HEK293 (cell line): ENCODE measurements at regions not wholly inside any gene's neighbourhood (a gene's known extent, or its start where the extent isn't known, plus 50 kb on each side); places are given as distances from the start of the nearest gene placed in this dataset.

ENCODE experiments used
- CTCF ChIA-PET: fragments of 350-600 bp; formaldehyde crosslinking; extraction: SDS; loops from one replicate; lab custom pipeline; 2021; ENCODE audit warnings: antibody characterized with exemption; lab: Yijun Ruan, JAX
- POLR2A ChIA-PET: fragments of 300-600 bp; formaldehyde crosslinking; extraction: SDS; loops from one replicate; lab custom pipeline; 2020; ENCODE audit warnings: antibody characterized with exemption, inconsistent platforms; lab: Yijun Ruan, JAX
- H3K27ac ChIP-seq: fragments of 200-500 bp; sonication (Bioruptor generic); 2 replicates; pipeline ENCODE4 v1.5.1; 2014; ENCODE audit warnings: low read depth, low read length, control low read depth, inconsistent platforms; ENCODE audit errors: extremely low read depth
- H3K36me3 ChIP-seq, 2 experiments: fragments of 200-500 bp in 1 of 2; sonication (Bioruptor generic) in 1 of 2; 1 replicate in 1 of 2; 2 replicates in 1 of 2; pipeline ENCODE4 v1.5.1; 2014 to 2017; ENCODE audit warnings: inconsistent platforms in 2 of 2, low read length in 2 of 2; ENCODE audit not compliant: control insufficient read depth in 2 of 2, insufficient read depth in 1 of 2
- H3K4me1 ChIP-seq: fragments of 200-500 bp; sonication (Bioruptor generic); 2 replicates; pipeline ENCODE4 v1.5.1; 2014; ENCODE audit warnings: mild to moderate bottlenecking, low read length, inconsistent platforms; ENCODE audit not compliant: control insufficient read depth, insufficient read depth
- H3K4me3 ChIP-seq: 2 replicates; pipeline ENCODE4 v1.5.1; 2011; ENCODE audit warnings: low read depth, mild to moderate bottlenecking, control low read depth, low read length, moderate library complexity
- H3K9me3 ChIP-seq: fragments of 200-500 bp; sonication (Bioruptor generic); 2 replicates; pipeline ENCODE4 v1.5.1; 2014; ENCODE audit warnings: low read depth, low read length, inconsistent platforms; ENCODE audit not compliant: control insufficient read depth, insufficient read depth
- EGR2 ChIP-seq: fragments of 450-650 bp; formaldehyde crosslinking; IDR thresholded peaks from 2 replicates; pipeline ENCODE4 v1.5.1; 2016; ENCODE audit warnings: low read depth, missing biosample characterization, missing genetic modification characterization
- OVOL3 ChIP-seq: fragments of 450-650 bp; formaldehyde crosslinking; IDR thresholded peaks from 2 replicates; pipeline ENCODE4 v1.5.1; 2016; ENCODE audit warnings: missing biosample characterization, missing genetic modification characterization
- SCRT1 ChIP-seq: fragments of 450-650 bp; formaldehyde crosslinking; IDR thresholded peaks from 2 replicates; pipeline ENCODE4 v1.5.1; 2016; ENCODE audit warnings: missing biosample characterization, missing genetic modification characterization, borderline replicate concordance
- ZBTB8A ChIP-seq: fragments of 450-650 bp; formaldehyde crosslinking; IDR thresholded peaks from 2 replicates; pipeline ENCODE4 v1.5.1; 2016; ENCODE audit warnings: missing biosample characterization, missing genetic modification characterization
- ZFHX2 ChIP-seq: fragments of 450-650 bp; formaldehyde crosslinking; conservative IDR thresholded peaks from 2 replicates; pipeline ENCODE4 v1.5.1; 2016; ENCODE audit warnings: missing biosample characterization, missing genetic modification characterization
- ZIC2 ChIP-seq: fragments of 450-650 bp; formaldehyde crosslinking; IDR thresholded peaks from 2 replicates; pipeline ENCODE4 v1.5.1; 2016; ENCODE audit warnings: missing biosample characterization, missing genetic modification characterization
- ZNF132 ChIP-seq: fragments of 450-650 bp; formaldehyde crosslinking; IDR thresholded peaks from 2 replicates; pipeline ENCODE4 v1.5.1; 2017; ENCODE audit warnings: missing biosample characterization, missing genetic modification characterization, borderline replicate concordance
- ZNF211 ChIP-seq: fragments of 450-650 bp; formaldehyde crosslinking; IDR thresholded peaks from 2 replicates; pipeline ENCODE4 v1.5.1; 2016; ENCODE audit warnings: low read depth, missing biosample characterization, missing genetic modification characterization
- ZNF266 ChIP-seq: fragments of 450-650 bp; formaldehyde crosslinking; IDR thresholded peaks from 2 replicates; pipeline ENCODE4 v1.5.1; 2016; ENCODE audit warnings: missing biosample characterization, missing genetic modification characterization, low read depth
- ZNF350 ChIP-seq: fragments of 450-650 bp; formaldehyde crosslinking; IDR thresholded peaks from 2 replicates; pipeline ENCODE4 v1.5.0; 2017; ENCODE audit warnings: missing biosample characterization, mild to moderate bottlenecking, missing genetic modification characterization
- ZNF521 ChIP-seq: fragments of 450-650 bp; formaldehyde crosslinking; IDR thresholded peaks from 2 replicates; pipeline ENCODE4 v1.5.1; 2017; ENCODE audit warnings: missing biosample characterization, mild to moderate bottlenecking, missing genetic modification characterization
- ZNF664 ChIP-seq: fragments of 450-650 bp; formaldehyde crosslinking; IDR thresholded peaks from 2 replicates; pipeline ENCODE4 v1.5.1; 2016; ENCODE audit warnings: missing biosample characterization, missing genetic modification characterization
- ZNF707 ChIP-seq: fragments of 450-650 bp; formaldehyde crosslinking; IDR thresholded peaks from 2 replicates; pipeline ENCODE4 v1.5.1; 2016; ENCODE audit warnings: missing biosample characterization, missing genetic modification characterization
- ZNF76 ChIP-seq: fragments of 450-650 bp; formaldehyde crosslinking; IDR thresholded peaks from 2 replicates; pipeline ENCODE4; 2016; ENCODE audit warnings: low read depth, missing biosample characterization, missing genetic modification characterization, borderline replicate concordance
- TF ChIP-seq, protein P1 (sequence below): fragments of 450-650 bp; formaldehyde crosslinking; IDR thresholded peaks from 2 replicates; pipeline ENCODE4 v1.5.1; 2016; ENCODE audit warnings: missing biosample characterization, missing genetic modification characterization
- TF ChIP-seq, protein P2 (sequence below): fragments of 450-650 bp; formaldehyde crosslinking; conservative IDR thresholded peaks from 2 replicates; pipeline ENCODE4 v1.5.1; 2016; ENCODE audit warnings: low read depth, missing biosample characterization, missing genetic modification characterization

DNA sequence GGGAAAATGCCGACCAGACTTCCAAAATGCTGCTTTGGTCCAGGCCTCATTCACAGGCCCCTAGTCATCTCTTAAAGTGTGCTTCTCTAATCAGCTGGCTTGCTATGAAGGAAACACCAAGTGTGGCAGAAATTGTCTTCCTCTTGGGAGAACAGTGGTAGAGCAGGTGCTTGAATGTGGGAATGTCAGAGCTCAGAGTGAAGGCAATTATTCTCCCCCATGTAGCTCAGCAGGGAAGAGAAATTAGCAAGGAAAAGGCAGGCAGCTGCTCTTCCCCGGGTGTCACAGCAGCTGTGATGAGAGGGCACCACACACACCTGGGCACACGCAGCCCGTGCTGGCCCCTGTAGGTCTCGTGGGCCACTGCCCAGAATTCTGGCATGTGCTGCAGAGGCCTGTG, 358.5 kb downstream of the WDR72 start (continued):
- TF ChIP-seq EGR2 (tag by site-specific recombination), result no peak
- no peak for TF ChIP-seq SCRT1 (tag by site-specific recombination)
- TF ChIP-seq ZNF266 (tag by site-specific recombination), result no peak
- no peak for TF ChIP-seq OVOL3
- no peak for TF ChIP-seq ZBTB8A (tag by site-specific recombination)
- TF ChIP-seq ZIC2 (tag by site-specific recombination), result no peak
- TF ChIP-seq, protein P1, sequence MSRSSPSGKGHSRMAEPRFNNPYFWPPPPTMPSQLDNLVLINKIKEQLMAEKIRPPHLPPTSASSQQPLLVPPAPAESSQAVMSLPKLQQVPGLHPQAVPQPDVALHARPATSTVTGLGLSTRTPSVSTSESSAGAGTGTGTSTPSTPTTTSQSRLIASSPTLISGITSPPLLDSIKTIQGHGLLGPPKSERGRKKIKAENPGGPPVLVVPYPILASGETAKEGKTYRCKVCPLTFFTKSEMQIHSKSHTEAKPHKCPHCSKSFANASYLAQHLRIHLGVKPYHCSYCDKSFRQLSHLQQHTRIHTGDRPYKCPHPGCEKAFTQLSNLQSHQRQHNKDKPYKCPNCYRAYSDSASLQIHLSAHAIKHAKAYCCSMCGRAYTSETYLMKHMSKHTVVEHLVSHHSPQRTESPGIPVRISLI (tag by site-specific recombination), result no peak

DNA sequence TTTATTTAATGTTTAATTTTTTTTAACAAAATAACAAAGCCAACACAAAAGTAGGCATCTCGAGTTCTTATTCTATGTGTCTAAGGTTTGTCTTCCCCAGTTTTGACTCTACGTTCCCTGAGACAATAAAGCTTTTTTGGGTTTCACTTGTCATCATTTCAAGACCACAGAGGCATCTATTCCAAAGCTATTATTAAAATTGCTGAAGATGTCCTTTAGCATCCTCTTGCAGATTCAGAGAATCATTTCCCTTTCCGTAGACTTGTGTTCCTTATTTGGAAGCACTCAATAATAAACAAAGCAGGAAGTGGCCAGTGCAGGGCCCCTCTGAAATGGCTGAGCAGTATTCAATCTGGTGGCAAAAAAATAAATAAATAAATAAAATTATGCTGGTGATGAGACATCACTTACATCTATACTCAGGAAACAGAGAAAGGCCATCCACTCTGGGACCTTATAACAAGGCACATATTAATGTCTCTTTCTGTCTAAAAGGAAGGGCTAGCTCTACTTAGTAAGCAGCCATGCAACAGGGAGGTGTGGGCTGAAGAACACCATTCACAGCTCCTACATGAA, 362.3 kb downstream of the WDR72 start:
- no peak overlapping the region for H3K27ac ChIP-seq
- H3K4me1 ChIP-seq, result no peaks in the 10 kb centered on the region
- ChIA-PET POLR2A (no interaction called here), CTCF (interaction anchor here (0.6 kb wide), 1 partner anchor 332 kb away, joined by 3 read pairs; no protein-coding TSS in a partner anchor)
- H3K36me3 ChIP-seq, result no peaks in the 10 kb centered on the region
- TF ChIP-seq ZNF211 (tag by site-specific recombination) (no peak), ZNF707 (no peak), ZNF521 (tag by site-specific recombination) (no peak), ZNF664 (tag by site-specific recombination) (no peak), ZFHX2 (tag by site-specific recombination) (no peak), ZNF132 (tag by site-specific recombination) (no peak), ZNF76 (tag by site-specific recombination) (no peak)
- no peaks in the 10 kb centered on the region for H3K9me3 ChIP-seq
- no peak overlapping the region for H3K4me3 ChIP-seq

DNA sequence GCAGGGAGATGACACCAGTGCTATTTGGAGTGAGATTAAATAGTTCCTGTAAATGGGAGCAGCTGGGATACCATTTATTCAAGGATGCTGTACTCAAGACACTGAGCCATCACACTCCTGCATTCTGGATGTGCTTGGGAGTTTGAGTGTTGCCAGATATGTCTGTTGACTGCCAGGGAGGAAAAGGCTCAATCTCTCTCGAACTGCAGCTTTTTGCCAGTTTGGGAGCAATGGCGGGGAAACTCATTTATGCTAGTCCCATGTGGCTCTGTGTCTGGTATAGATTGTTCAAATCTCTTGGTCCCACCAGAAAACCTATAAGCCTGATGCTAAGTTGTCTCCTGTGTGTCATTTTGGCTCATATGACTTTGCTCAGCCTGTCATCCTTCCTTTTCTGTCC, 363.6 kb downstream of the WDR72 start:
- CTCF ChIA-PET, result no interaction called here
- POLR2A ChIA-PET, result no interaction called here
- TF ChIP-seq, protein P2, sequence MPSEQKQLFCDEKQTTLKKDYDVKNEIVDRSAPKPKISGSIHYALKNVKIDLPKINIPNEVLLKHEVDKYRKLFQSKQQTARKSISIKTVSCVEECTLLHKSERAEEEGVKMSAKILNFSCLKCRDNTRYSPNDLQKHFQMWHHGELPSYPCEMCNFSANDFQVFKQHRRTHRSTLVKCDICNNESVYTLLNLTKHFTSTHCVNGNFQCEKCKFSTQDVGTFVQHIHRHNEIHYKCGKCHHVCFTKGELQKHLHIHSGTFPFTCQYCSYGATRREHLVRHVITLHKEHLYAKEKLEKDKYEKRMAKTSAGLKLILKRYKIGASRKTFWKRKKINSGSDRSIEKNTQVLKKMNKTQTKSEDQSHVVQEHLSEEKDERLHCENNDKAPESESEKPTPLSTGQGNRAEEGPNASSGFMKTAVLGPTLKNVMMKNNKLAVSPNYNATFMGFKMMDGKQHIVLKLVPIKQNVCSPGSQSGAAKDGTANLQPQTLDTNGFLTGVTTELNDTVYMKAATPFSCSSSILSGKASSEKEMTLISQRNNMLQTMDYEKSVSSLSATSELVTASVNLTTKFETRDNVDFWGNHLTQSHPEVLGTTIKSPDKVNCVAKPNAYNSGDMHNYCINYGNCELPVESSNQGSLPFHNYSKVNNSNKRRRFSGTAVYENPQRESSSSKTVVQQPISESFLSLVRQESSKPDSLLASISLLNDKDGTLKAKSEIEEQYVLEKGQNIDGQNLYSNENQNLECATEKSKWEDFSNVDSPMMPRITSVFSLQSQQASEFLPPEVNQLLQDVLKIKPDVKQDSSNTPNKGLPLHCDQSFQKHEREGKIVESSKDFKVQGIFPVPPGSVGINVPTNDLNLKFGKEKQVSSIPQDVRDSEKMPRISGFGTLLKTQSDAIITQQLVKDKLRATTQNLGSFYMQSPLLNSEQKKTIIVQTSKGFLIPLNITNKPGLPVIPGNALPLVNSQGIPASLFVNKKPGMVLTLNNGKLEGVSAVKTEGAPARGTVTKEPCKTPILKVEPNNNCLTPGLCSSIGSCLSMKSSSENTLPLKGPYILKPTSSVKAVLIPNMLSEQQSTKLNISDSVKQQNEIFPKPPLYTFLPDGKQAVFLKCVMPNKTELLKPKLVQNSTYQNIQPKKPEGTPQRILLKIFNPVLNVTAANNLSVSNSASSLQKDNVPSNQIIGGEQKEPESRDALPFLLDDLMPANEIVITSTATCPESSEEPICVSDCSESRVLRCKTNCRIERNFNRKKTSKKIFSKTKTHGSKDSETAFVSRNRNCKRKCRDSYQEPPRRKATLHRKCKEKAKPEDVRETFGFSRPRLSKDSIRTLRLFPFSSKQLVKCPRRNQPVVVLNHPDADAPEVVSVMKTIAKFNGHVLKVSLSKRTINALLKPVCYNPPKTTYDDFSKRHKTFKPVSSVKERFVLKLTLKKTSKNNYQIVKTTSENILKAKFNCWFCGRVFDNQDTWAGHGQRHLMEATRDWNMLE (tag by site-specific recombination), result no peak
- no peak for TF ChIP-seq ZNF350 (tag by site-specific recombination)
- H3K36me3 ChIP-seq, result no peaks in the 10 kb centered on the region
- no peak overlapping the region for H3K27ac ChIP-seq
- H3K4me1 ChIP-seq, result no peaks in the 10 kb centered on the region
- H3K4me3 ChIP-seq, result no peak overlapping the region
- no peaks in the 10 kb centered on the region for H3K9me3 ChIP-seq
